GM12873 (cell line): ENCODE measurements at regions not wholly inside any gene's neighbourhood (a gene's known extent, or its start where the extent isn't known, plus 50 kb on each side); places are given as distances from the start of the nearest gene placed in this dataset.

ENCODE experiments used
- CTCF ChIP-seq: IDR thresholded peaks from 2 replicates; pipeline ENCODE4 v1.5.1; 2012; ENCODE audit warnings: low read depth, mild to moderate bottlenecking, moderate library complexity, low read length, control low read depth; ENCODE audit not compliant: insufficient read depth; ENCODE audit errors: missing control alignments

- TF ChIP-seq CTCF, result no peak
Measured at GRCh38 chr6:156508126-156508525, 269.1 kb upstream of the ARID1B start.

- no peak for TF ChIP-seq CTCF
Measured at GRCh38 chr6:156507656-156508055, 269.5 kb upstream of the ARID1B start.

- no peak for TF ChIP-seq CTCF
Measured at GRCh38 chr6:156507106-156507505, 270.1 kb upstream of the ARID1B start.

GRCh38 chr6:156502969-156503504, 274.1 kb upstream of the ARID1B start:
- no peak for TF ChIP-seq CTCF

- TF ChIP-seq CTCF, result no peak
Measured at GRCh38 chr6:156497618-156498017, 279.6 kb upstream of the ARID1B start.

GRCh38 chr6:156487877-156488276, 289.3 kb upstream of the ARID1B start:
- TF ChIP-seq CTCF, result no peak

GRCh38 chr6:156485150-156485549, 292.0 kb upstream of the ARID1B start:
- TF ChIP-seq CTCF, result no peak
